ENCODE measurements at regions not wholly inside any gene's neighbourhood (a gene's known extent, or its start where the extent isn't known, plus 50 kb on each side); places are given as distances from the start of the nearest gene placed in this dataset.

DNA sequence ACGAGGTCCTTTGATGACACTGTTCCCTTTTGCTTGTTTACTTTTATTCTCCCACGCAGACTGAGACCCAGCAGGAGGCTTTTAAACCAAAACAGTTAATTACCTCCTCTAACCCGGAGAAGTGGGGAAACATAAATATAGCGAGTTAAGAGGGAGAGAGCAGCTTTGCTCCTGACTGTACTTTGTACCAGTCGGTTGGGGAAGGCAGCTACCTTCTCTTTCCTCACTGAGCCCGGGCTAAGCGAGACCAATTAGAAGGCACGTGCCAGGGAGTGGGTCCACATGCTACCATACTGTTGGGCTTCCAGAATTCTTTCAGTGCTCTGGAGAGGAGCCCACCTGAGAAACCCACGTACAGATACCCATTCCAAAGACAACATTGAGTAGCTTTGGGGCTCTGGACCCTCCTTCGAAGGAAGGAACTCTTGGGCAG is 124.2 kb downstream of the ZIC5 start:
- Histone ChIP-seq H3F3A (ENCODE audit: low read depth) (no peaks in the 10 kb centered on the region), H3K4me3 (ENCODE audit: low read length, poor library complexity, severe bottlenecking) (no peak overlapping the region), H3K79me2 (ENCODE audit: insufficient read depth, low read length) (no peaks in the 10 kb centered on the region), H3K27me3 (ENCODE audit: insufficient read depth, low read length, poor library complexity, severe bottlenecking) (no peaks in the 10 kb centered on the region), H2AFZ (ENCODE audit: low read length) (no peak overlapping the region), H3K36me3 (ENCODE audit: insufficient read depth, low read length) (no peaks in the 10 kb centered on the region), H4K20me1 (ENCODE audit: insufficient read depth, low read length, poor library complexity, severe bottlenecking) (no peaks in the 10 kb centered on the region), H3K9me3 (ENCODE audit: insufficient read depth, low read depth, low read length) (no peaks in the 10 kb centered on the region), H3K9me2 (replicated peaks; ENCODE audit: low read depth, low read length) (no peaks in the 10 kb centered on the region), H3K4me1 (ENCODE audit: insufficient read depth, low read length, poor library complexity, severe bottlenecking) (no peaks in the 10 kb centered on the region), H3K4me2 (ENCODE audit: low read depth, low read length, poor library complexity, severe bottlenecking) (no peak overlapping the region), H3K9ac (ENCODE audit: low read depth, low read length, poor library complexity, severe bottlenecking) (no peak overlapping the region)
- no peak for TF ChIP-seq EZH2phosphoT487 (IDR thresholded peaks at IDR 0.05; ENCODE audit: borderline replicate concordance)
- TF ChIP-seq, protein P1, sequence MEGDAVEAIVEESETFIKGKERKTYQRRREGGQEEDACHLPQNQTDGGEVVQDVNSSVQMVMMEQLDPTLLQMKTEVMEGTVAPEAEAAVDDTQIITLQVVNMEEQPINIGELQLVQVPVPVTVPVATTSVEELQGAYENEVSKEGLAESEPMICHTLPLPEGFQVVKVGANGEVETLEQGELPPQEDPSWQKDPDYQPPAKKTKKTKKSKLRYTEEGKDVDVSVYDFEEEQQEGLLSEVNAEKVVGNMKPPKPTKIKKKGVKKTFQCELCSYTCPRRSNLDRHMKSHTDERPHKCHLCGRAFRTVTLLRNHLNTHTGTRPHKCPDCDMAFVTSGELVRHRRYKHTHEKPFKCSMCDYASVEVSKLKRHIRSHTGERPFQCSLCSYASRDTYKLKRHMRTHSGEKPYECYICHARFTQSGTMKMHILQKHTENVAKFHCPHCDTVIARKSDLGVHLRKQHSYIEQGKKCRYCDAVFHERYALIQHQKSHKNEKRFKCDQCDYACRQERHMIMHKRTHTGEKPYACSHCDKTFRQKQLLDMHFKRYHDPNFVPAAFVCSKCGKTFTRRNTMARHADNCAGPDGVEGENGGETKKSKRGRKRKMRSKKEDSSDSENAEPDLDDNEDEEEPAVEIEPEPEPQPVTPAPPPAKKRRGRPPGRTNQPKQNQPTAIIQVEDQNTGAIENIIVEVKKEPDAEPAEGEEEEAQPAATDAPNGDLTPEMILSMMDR (conservative IDR thresholded peaks at IDR 0.05; ENCODE audit: low read length): no peak

DNA sequence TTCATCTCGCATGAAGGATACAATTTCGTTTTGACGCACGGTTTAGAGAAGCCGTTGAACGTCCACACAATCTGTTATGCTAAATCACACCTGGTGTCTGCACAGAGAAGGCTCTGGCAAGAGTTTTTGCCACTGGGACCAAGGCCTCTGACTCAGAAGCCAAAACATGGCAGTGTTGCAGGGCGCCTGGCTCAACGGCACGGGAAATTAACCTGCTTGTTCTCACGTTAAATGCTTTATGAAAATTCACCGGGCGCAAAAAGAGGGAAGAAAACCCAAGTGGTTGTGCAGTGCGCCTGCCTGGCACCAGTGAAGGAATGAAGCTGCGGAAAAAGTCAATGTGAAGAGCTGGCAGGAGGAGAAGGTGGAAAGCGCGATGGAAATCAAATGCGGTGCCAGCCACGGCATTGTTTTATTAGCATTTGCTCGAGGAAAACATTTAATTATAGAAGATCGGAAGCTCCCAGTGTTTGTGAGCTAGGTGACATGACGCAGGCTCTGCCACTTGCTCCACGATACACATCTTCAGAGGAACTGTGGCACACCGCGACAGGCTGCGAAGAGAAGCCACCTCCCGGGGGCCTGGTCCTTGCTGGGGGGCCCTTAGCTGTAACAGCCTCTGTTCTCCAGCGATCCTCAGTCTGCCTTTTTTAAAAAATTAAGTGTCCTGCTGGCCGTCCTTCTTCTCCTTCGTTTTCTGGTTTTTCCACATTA is 126.2 kb downstream of the ZIC5 start:
- TF ChIP-seq, protein P1 (conservative IDR thresholded peaks at IDR 0.05; ENCODE audit: low read length): no peak
- H3K9me3 ChIP-seq (ENCODE audit: insufficient read depth, low read depth, low read length): no peaks in the 10 kb centered on the region
- H3F3A ChIP-seq (ENCODE audit: low read depth): no peaks in the 10 kb centered on the region
- no peaks in the 10 kb centered on the region for H4K20me1 ChIP-seq (ENCODE audit: insufficient read depth, low read length, poor library complexity, severe bottlenecking)
- no peaks in the 10 kb centered on the region for H3K9me2 ChIP-seq (replicated peaks; ENCODE audit: low read depth, low read length)
- no peak overlapping the region for H2AFZ ChIP-seq (ENCODE audit: low read length)
- H3K9ac ChIP-seq (ENCODE audit: low read depth, low read length, poor library complexity, severe bottlenecking): no peak overlapping the region
- H3K4me2 ChIP-seq (ENCODE audit: low read depth, low read length, poor library complexity, severe bottlenecking): no peak overlapping the region
- H3K79me2 ChIP-seq (ENCODE audit: insufficient read depth, low read length): no peaks in the 10 kb centered on the region
- no peak overlapping the region for H3K4me3 ChIP-seq (ENCODE audit: low read length, poor library complexity, severe bottlenecking)
- no peaks in the 10 kb centered on the region for H3K4me1 ChIP-seq (ENCODE audit: insufficient read depth, low read length, poor library complexity, severe bottlenecking)
- no peaks in the 10 kb centered on the region for H3K27me3 ChIP-seq (ENCODE audit: insufficient read depth, low read length, poor library complexity, severe bottlenecking)
- H3K36me3 ChIP-seq (ENCODE audit: insufficient read depth, low read length): no peaks in the 10 kb centered on the region

DNA sequence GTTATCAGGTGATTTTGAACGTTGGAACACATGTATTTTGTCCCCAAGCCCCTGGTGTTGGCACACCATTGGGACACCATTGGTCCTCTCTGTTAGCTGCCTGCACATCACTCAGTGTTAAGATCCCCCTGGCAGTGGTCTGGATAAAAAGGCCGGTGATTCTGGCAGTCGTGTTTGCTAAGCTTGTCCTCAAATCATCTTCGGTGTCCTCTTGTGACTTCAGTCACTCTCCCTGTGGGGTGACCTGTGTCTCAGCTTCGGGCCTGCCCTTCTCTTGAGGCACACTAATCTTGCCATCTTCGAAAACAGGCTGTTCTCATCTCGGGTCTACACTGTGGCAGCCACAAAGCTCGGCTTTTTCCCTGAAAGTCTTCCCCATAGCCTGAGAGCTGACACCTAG is 127.1 kb downstream of the ZIC5 start:
- Histone ChIP-seq H4K20me1 (ENCODE audit: insufficient read depth, low read length, poor library complexity, severe bottlenecking) (no peaks in the 10 kb centered on the region), H3K4me1 (ENCODE audit: insufficient read depth, low read length, poor library complexity, severe bottlenecking) (no peaks in the 10 kb centered on the region), H3K4me3 (ENCODE audit: low read length, poor library complexity, severe bottlenecking) (no peak overlapping the region), H2AFZ (ENCODE audit: low read length) (no peak overlapping the region), H3K79me2 (ENCODE audit: insufficient read depth, low read length) (no peaks in the 10 kb centered on the region), H3K4me2 (ENCODE audit: low read depth, low read length, poor library complexity, severe bottlenecking) (no peak overlapping the region), H3K36me3 (ENCODE audit: insufficient read depth, low read length) (no peaks in the 10 kb centered on the region), H3F3A (ENCODE audit: low read depth) (no peaks in the 10 kb centered on the region), H3K9me2 (replicated peaks; ENCODE audit: low read depth, low read length) (no peaks in the 10 kb centered on the region), H3K9ac (ENCODE audit: low read depth, low read length, poor library complexity, severe bottlenecking) (no peak overlapping the region), H3K27me3 (ENCODE audit: insufficient read depth, low read length, poor library complexity, severe bottlenecking) (no peaks in the 10 kb centered on the region), H3K9me3 (ENCODE audit: insufficient read depth, low read depth, low read length) (no peaks in the 10 kb centered on the region)
- TF ChIP-seq EZH2phosphoT487 (IDR thresholded peaks at IDR 0.05; ENCODE audit: borderline replicate concordance): no peak
- TF ChIP-seq, protein P1 (conservative IDR thresholded peaks at IDR 0.05; ENCODE audit: low read length): no peak

Data from Loucy (cell line).